HepG2 (cell line): ENCODE measurements at regions not wholly inside any gene's neighbourhood (a gene's known extent, or its start where the extent isn't known, plus 50 kb on each side); places are given as distances from the start of the nearest gene placed in this dataset.

Source experiments
- ATAC-seq: fragments of 200-7000 bp; cut with Tn5 transposase; 3 replicates; pipeline ENCODE4 v1.9.1; 2020; ENCODE audit warnings: mild to moderate bottlenecking, moderate library complexity
- BruUV-seq: library from RNA; stranded (reverse); fragments of 400-500 nt; replicated peaks from 2 replicates; lab custom pipeline; 2021; lab: Mats Ljungman, UMichigan
- CTCF ChIA-PET: fragments of 300-600 bp; formaldehyde crosslinking; extraction: SDS; loops from one replicate; lab custom pipeline; 2021; ENCODE audit warnings: low total read pairs, inconsistent platforms, low intra/inter-chr PET ratio; lab: Yijun Ruan, JAX
- POLR2A ChIA-PET: fragments of 350-600 bp; sonication (Branson Sonifier 250); formaldehyde crosslinking; loops from one replicate; lab custom pipeline; 2020; ENCODE audit warnings: antibody characterized with exemption, inconsistent platforms; lab: Yijun Ruan, JAX
- DNase-seq: peaks from one replicate; pipeline ENCODE4 v3.0.0-alpha.2; 2015; ENCODE audit warnings: low spot score
- FAIRE-seq: peaks from 3 replicates; lab custom pipeline; 2011; peaks lifted over from hg19 to GRCh38; lab: Jason Lieb, UNC
- H2AFZ ChIP-seq: one replicate; pipeline ENCODE4 v1.6.1; 2011; ENCODE audit warnings: low read length, inconsistent platforms
- H3K27ac ChIP-seq: fragments of 300-600 bp; 3 replicates; pipeline ENCODE4 v1.8.0; 2011; ENCODE audit warnings: mixed run types, mild to moderate bottlenecking, mixed read lengths, low read length, inconsistent platforms; ENCODE audit not compliant: insufficient read depth; ENCODE audit errors: extremely low read length
- H3K27me3 ChIP-seq, 2 experiments: fragments of 200-600 bp in 1 of 2; 2 replicates in 1 of 2; 3 replicates in 1 of 2; pipeline versions ENCODE4 v1.6.0 to v1.8.0; 2011; ENCODE audit warnings: low read length in 2 of 2, mild to moderate bottlenecking in 2 of 2, moderate library complexity in 2 of 2, inconsistent platforms in 1 of 2; ENCODE audit not compliant: insufficient read depth in 2 of 2, control insufficient read depth in 1 of 2
- H3K36me3 ChIP-seq, 2 experiments: fragments of 200-600 bp in 1 of 2; replicated peaks in 1 of 2; 2 replicates in 1 of 2; 3 replicates in 1 of 2; pipeline versions ENCODE4 v1.5.1 to v1.8.0; 2011; ENCODE audit warnings: low read length in 2 of 2, inconsistent platforms in 1 of 2; ENCODE audit not compliant: insufficient read depth in 2 of 2, control insufficient read depth in 1 of 2
- H3K4me1 ChIP-seq: 2 replicates; pipeline ENCODE4 v1.5.1; 2012; ENCODE audit warnings: low read length, inconsistent platforms; ENCODE audit not compliant: insufficient read depth
- H3K4me2 ChIP-seq: 2 replicates; pipeline ENCODE4 v1.6.0; 2011; ENCODE audit warnings: low read depth, low read length, inconsistent platforms
- H3K4me3 ChIP-seq, 3 experiments: fragments of 200-600 bp in 1 of 3; sonication (generic), shearing (Covaris generic) in 1 of 3; replicated peaks in 1 of 3; 2 replicates each; pipeline ENCODE4 v1.5.1; 2011 to 2016; ENCODE audit warnings: low read length in 3 of 3, inconsistent platforms in 2 of 3, low read depth in 2 of 3, mild to moderate bottlenecking in 2 of 3, control low read depth in 1 of 3, mixed read lengths in 1 of 3; ENCODE audit not compliant: insufficient read depth in 1 of 3
- H3K79me2 ChIP-seq: one replicate; pipeline ENCODE4 v1.6.1; 2011; ENCODE audit warnings: low read length, inconsistent platforms; ENCODE audit not compliant: insufficient read depth
- H3K9ac ChIP-seq: 2 replicates; pipeline ENCODE4 v1.6.0; 2011; ENCODE audit warnings: mild to moderate bottlenecking, low read depth, low read length, inconsistent platforms; ENCODE audit not compliant: insufficient read depth
- H3K9me3 ChIP-seq: 2 replicates; pipeline ENCODE4 v1.5.1; 2012; ENCODE audit warnings: mild to moderate bottlenecking, low read length
- H4K20me1 ChIP-seq: 2 replicates; pipeline ENCODE4 v1.6.0; 2011; ENCODE audit warnings: inconsistent platforms, mild to moderate bottlenecking, low read length, moderate library complexity; ENCODE audit not compliant: insufficient read depth
- CBFB ChIP-seq: sonication (generic); formaldehyde crosslinking; IDR thresholded peaks from 2 replicates; pipeline ENCODE4 v1.4.0; 2020; ENCODE audit warnings: missing genetic modification reagents
- CENPX ChIP-seq: sonication (generic); formaldehyde crosslinking; IDR thresholded peaks from 2 replicates; pipeline ENCODE4 v1.9.0; 2021; ENCODE audit warnings: mild to moderate bottlenecking, missing genetic modification reagents, moderate library complexity
- KAT8 ChIP-seq: IDR thresholded peaks from 2 replicates; pipeline ENCODE4 v1.6.1; 2016; ENCODE audit warnings: missing genetic modification reagents, missing compliant biosample characterization
- NONO ChIP-seq, 2 experiments: fragments of 450-650 bp in 1 of 2; sonication (generic) in 1 of 2; formaldehyde crosslinking in 1 of 2; IDR thresholded peaks in 1 of 2; conservative IDR thresholded peaks in 1 of 2; 2 replicates each; pipeline versions ENCODE4 v1.6.1 to v1.8.0; 2017 to 2022; ENCODE audit warnings: mild to moderate bottlenecking in 1 of 2, missing genetic modification reagents in 1 of 2, moderate library complexity in 1 of 2
- NR3C1 ChIP-seq: sonication (generic); formaldehyde crosslinking; IDR thresholded peaks from 2 replicates; pipeline ENCODE4 v1.4.0; 2020; ENCODE audit warnings: missing genetic modification reagents
- PHF8 ChIP-seq: sonication (generic); formaldehyde crosslinking; IDR thresholded peaks from 2 replicates; pipeline ENCODE4 v1.5.0; 2020; ENCODE audit warnings: missing genetic modification reagents
- POLR2G ChIP-seq: fragments of 200-400 bp; formaldehyde crosslinking; IDR thresholded peaks from 2 replicates; pipeline ENCODE4 v1.6.1; 2018; ENCODE audit warnings: mild to moderate bottlenecking, low read depth, low read length, moderate library complexity
- SCMH1 ChIP-seq: sonication (generic); formaldehyde crosslinking; IDR thresholded peaks from 2 replicates; pipeline ENCODE4 v1.9.0; 2021; ENCODE audit warnings: missing genetic modification reagents, mild to moderate bottlenecking, borderline replicate concordance
- TRIM24 ChIP-seq: sonication (generic); formaldehyde crosslinking; IDR thresholded peaks from 2 replicates; pipeline ENCODE4 v1.8.0; 2022; ENCODE audit warnings: mild to moderate bottlenecking, missing genetic modification reagents
- ZMYM2 ChIP-seq: sonication (generic); formaldehyde crosslinking; IDR thresholded peaks from 2 replicates; pipeline ENCODE4 v1.8.0; 2022; ENCODE audit warnings: mild to moderate bottlenecking, missing genetic modification reagents
- ZNF205 ChIP-seq: IDR thresholded peaks from 2 replicates; pipeline ENCODE4 v1.6.1; 2018; ENCODE audit warnings: missing biosample characterization, missing genetic modification reagents
- WGBS: methylation state at CpG from one replicate; pipeline ENCODE4 v1.1.6; 2017; ENCODE audit warnings: low lambda C conversion rate; 5-methylcytosine and 5-hydroxymethylcytosine counted together
- in situ Hi-C: cut with HindIII; loops from 2 replicates; pipeline ENCODE4 v1.10.0; 2017; ENCODE audit warnings: low pct_unique_long_range_greater_than_20kb; ENCODE audit not compliant: extremely low pct_ligation_motif_present
- intact Hi-C: fragments of 100-400 bp; cut with micrococcal nuclease; formaldehyde crosslinking; loops from one replicate; pipeline ENCODE4 v1.10.0; 2022; ENCODE audit not compliant: unreplicated experiment
- TF ChIP-seq, protein P1 (sequence below): sonication (generic); formaldehyde crosslinking; IDR thresholded peaks from 2 replicates; pipeline ENCODE4 v1.5.0; 2020; ENCODE audit warnings: missing genetic modification reagents

- DNase-seq (no peak), ATAC-seq (no peak), FAIRE-seq (no peak)
- Histone ChIP-seq H3K4me2 (no peak overlapping the region), H3K4me1 (no peaks in the 10 kb centered on the region), H2AFZ (no peak overlapping the region), H3K79me2 (no peaks in the 10 kb centered on the region), H3K27me3 (no peaks in the 10 kb centered on the region), H3K36me3 (no peaks in the 10 kb centered on the region), H3K4me3 (no peak overlapping the region), H3K9ac (no peak overlapping the region), H4K20me1 (no peaks in the 10 kb centered on the region), H3K9me3 (no peaks in the 10 kb centered on the region), H3K27ac (no peak overlapping the region)
- in situ Hi-C loops (no loop called here), intact Hi-C loops (no loop called here)
- WGBS: 2% methylated on average over 3 of the region's 3 CpGs
- BruUV-seq: no TSS peak
- no peak for TF ChIP-seq ZNF205
- TF ChIP-seq NR3C1 (CRISPR knock-in tag): no peak
- TF ChIP-seq SCMH1 (CRISPR knock-in tag): no peak
- TF ChIP-seq NONO (IDR thresholded peaks at IDR 0.05): no peak
- no peak for TF ChIP-seq NONO (CRISPR knock-in tag; conservative IDR thresholded peaks at IDR 0.05)
- TF ChIP-seq KAT8: no peak
- TF ChIP-seq PHF8: no peak
- no peak for TF ChIP-seq TRIM24 (CRISPR knock-in tag)
- TF ChIP-seq CBFB: no peak
- no peak for TF ChIP-seq POLR2G
- TF ChIP-seq, protein P1, sequence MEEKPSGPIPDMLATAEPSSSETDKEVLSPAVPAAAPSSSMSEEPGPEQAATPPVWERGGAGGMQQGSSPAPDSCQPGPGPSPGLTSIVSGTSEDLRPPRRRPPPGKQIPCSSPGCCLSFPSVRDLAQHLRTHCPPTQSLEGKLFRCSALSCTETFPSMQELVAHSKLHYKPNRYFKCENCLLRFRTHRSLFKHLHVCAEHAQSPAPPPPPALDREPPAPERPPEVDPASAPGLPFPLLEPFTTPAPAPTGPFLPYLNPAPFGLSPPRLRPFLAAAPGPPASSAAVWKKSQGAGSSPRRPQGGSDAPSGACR (CRISPR knock-in tag): no peak
- no peak for TF ChIP-seq CENPX (CRISPR knock-in tag)
- no peak for TF ChIP-seq ZMYM2 (CRISPR knock-in tag)
- ChIA-PET CTCF (no interaction called here), POLR2A (no interaction called here)
These were observed 408.9 kb downstream of the GLUD2 start for GRCh38 chrX:121456315-121456714.
